Caco-2 (cell line): ENCODE measurements at regions not wholly inside any gene's neighbourhood (a gene's known extent, or its start where the extent isn't known, plus 50 kb on each side); places are given as distances from the start of the nearest gene placed in this dataset.

Experiments used
- BruUV-seq: library from RNA; stranded (reverse); fragments of 400-500 nt; replicated peaks from 2 replicates; lab custom pipeline; 2021; lab: Mats Ljungman, UMichigan
- CTCF ChIA-PET: fragments of 300-600 bp; sonication (Branson Sonifier 250); formaldehyde crosslinking; loops from one replicate; lab custom pipeline; 2022; ENCODE audit warnings: antibody characterized with exemption; lab: Charles Lee
- POLR2A ChIA-PET: fragments of 300-600 bp; sonication (Branson Sonifier 250); formaldehyde crosslinking; loops from one replicate; lab custom pipeline; 2022; ENCODE audit warnings: antibody characterized with exemption; lab: Charles Lee
- DNase-seq, 2 experiments: peaks; one replicate each; pipeline versions ENCODE4 v3.0.0 to v3.0.0-alpha.2; 2020 to 2022
- H3K27me3 ChIP-seq: replicated peaks from 2 replicates; pipeline ENCODE4 v1.6.0; 2011; ENCODE audit warnings: low read length; ENCODE audit not compliant: control insufficient read depth, insufficient read depth
- H3K36me3 ChIP-seq: 2 replicates; pipeline ENCODE4 v1.5.1; 2011; ENCODE audit warnings: low read length; ENCODE audit not compliant: control insufficient read depth, insufficient read depth
- H3K4me1 ChIP-seq: fragments of 250-450 bp; sonication (Bioruptor Pico); 2 replicates; pipeline ENCODE4 v1.5.1; 2020; ENCODE audit warnings: mild to moderate bottlenecking
- H3K4me3 ChIP-seq: 2 replicates; pipeline ENCODE4 v1.5.1; 2011; ENCODE audit warnings: low read depth, mild to moderate bottlenecking, control low read depth, low read length
- H3K9me3 ChIP-seq: fragments of 250-450 bp; sonication (Bioruptor Pico); 2 replicates; pipeline ENCODE4 v1.5.1; 2020; ENCODE audit warnings: mild to moderate bottlenecking, moderate library complexity
- H3K27ac Mint-ChIP-seq: one replicate; pipeline ENCODE4 v1.8.0; 2022; ENCODE audit warnings: mixed read lengths; ENCODE audit not compliant: unreplicated experiment
- H3K27me3 Mint-ChIP-seq: one replicate; pipeline ENCODE4 v1.8.0; 2022; ENCODE audit warnings: mixed read lengths; ENCODE audit not compliant: insufficient read depth, unreplicated experiment
- H3K36me3 Mint-ChIP-seq: one replicate; pipeline ENCODE4 v1.8.0; 2022; ENCODE audit warnings: mild to moderate bottlenecking, mixed read lengths; ENCODE audit not compliant: insufficient read depth, unreplicated experiment
- H3K4me1 Mint-ChIP-seq: one replicate; pipeline ENCODE4 v1.8.0; 2022; ENCODE audit warnings: low read depth, mixed read lengths; ENCODE audit not compliant: unreplicated experiment
- H3K4me3 Mint-ChIP-seq: one replicate; pipeline ENCODE4 v1.8.0; 2022; ENCODE audit warnings: mild to moderate bottlenecking, moderate library complexity, mixed read lengths; ENCODE audit not compliant: unreplicated experiment
- H3K9me3 Mint-ChIP-seq: one replicate; pipeline ENCODE4 v1.8.0; 2022; ENCODE audit warnings: mixed read lengths; ENCODE audit not compliant: unreplicated experiment
- CTCF ChIP-seq, 2 experiments: fragments of 200-600 bp in 1 of 2; IDR thresholded peaks; 1 replicate in 1 of 2; 2 replicates in 1 of 2; pipeline versions ENCODE4 v1.5.1 to v1.8.0; 2011 to 2022; ENCODE audit warnings: antibody characterized with exemption in 1 of 2, control low read depth in 1 of 2, inconsistent platforms in 1 of 2, low read depth in 1 of 2, low read length in 1 of 2, mild to moderate bottlenecking in 1 of 2, moderate library complexity in 1 of 2; ENCODE audit not compliant: insufficient read depth in 1 of 2, severe bottlenecking in 1 of 2, unreplicated experiment in 1 of 2
- intact Hi-C: fragments of 100-400 bp; cut with micrococcal nuclease; formaldehyde crosslinking; loops from one replicate; pipeline ENCODE4 v1.10.0; 2022; ENCODE audit not compliant: unreplicated experiment

GRCh38 chr5:21613971-21614488, 1239.1 kb downstream of the CDH12 start:
- Histone ChIP-seq H3K27me3 (no peaks in the 10 kb centered on the region), H3K4me1 (0 out of 2 replicates have a peak, but pooled peaks cover 5% of the 10 kb centered on the region), H3K4me3 (no peak overlapping the region), H3K9me3 (no peaks in the 10 kb centered on the region), H3K36me3 (no peaks in the 10 kb centered on the region)
- ChIA-PET POLR2A (no interaction called here), CTCF (no interaction called here)
- no peaks in the 10 kb centered on the region for H3K9me3 Mint-ChIP-seq
- no peak for DNase-seq
- H3K27ac Mint-ChIP-seq, result no peak overlapping the region
- BruUV-seq, result no TSS peak
- intact Hi-C loops, result no loop called here
- H3K27me3 Mint-ChIP-seq, result no peaks in the 10 kb centered on the region
- TF ChIP-seq CTCF (IDR thresholded peaks at IDR 0.05; ENCODE audit: insufficient read depth in 1 of 2, low read depth in 1 of 2, low read length in 1 of 2, severe bottlenecking in 1 of 2, unreplicated experiment in 1 of 2), result no peak
- no peaks in the 10 kb centered on the region for H3K4me1 Mint-ChIP-seq
- no peaks in the 10 kb centered on the region for H3K36me3 Mint-ChIP-seq
- no peak overlapping the region for H3K4me3 Mint-ChIP-seq

- H3K4me1 Mint-ChIP-seq, result no peaks in the 10 kb centered on the region
These were observed 1249.3 kb downstream of the CDH12 start for GRCh38 chr5:21603796-21604195.

GRCh38 chr5:21594566-21594965, 1258.6 kb downstream of the CDH12 start:
- no peaks in the 10 kb centered on the region for H3K4me1 Mint-ChIP-seq
- CTCF ChIA-PET, result no interaction called here
- intact Hi-C loops, result no loop called here
- H3K9me3 Mint-ChIP-seq, result no peaks in the 10 kb centered on the region
- no peaks in the 10 kb centered on the region for H3K27me3 Mint-ChIP-seq
- Histone ChIP-seq H3K36me3 (no peaks in the 10 kb centered on the region), H3K4me1 (no peaks in the 10 kb centered on the region), H3K27me3 (no peaks in the 10 kb centered on the region), H3K9me3 (no peaks in the 10 kb centered on the region), H3K4me3 (no peak overlapping the region)
- no peak overlapping the region for H3K27ac Mint-ChIP-seq
- BruUV-seq, result no TSS peak
- no peak overlapping the region for H3K4me3 Mint-ChIP-seq
- no peak for DNase-seq
- POLR2A ChIA-PET, result no interaction called here
- no peak for TF ChIP-seq CTCF (IDR thresholded peaks at IDR 0.05; ENCODE audit: insufficient read depth in 1 of 2, low read depth in 1 of 2, low read length in 1 of 2, severe bottlenecking in 1 of 2, unreplicated experiment in 1 of 2)
- no peaks in the 10 kb centered on the region for H3K36me3 Mint-ChIP-seq

More at GRCh38 chr5:21603796-21604195, 1249.3 kb downstream of the CDH12 start:
- Mint-ChIP-seq H3K4me3 (no peak overlapping the region), H3K36me3 (no peaks in the 10 kb centered on the region), H3K27me3 (no peaks in the 10 kb centered on the region), H3K9me3 (no peaks in the 10 kb centered on the region), H3K27ac (no peak overlapping the region)
- intact Hi-C loops, result no loop called here
- no peak overlapping the region for H3K4me3 ChIP-seq
- H3K36me3 ChIP-seq, result no peaks in the 10 kb centered on the region
- CTCF ChIA-PET, result no interaction called here
- no TSS peak for BruUV-seq
- H3K4me1 ChIP-seq, result no peaks in the 10 kb centered on the region
- POLR2A ChIA-PET, result no interaction called here
- no peaks in the 10 kb centered on the region for H3K27me3 ChIP-seq
- DNase-seq, result no peak
- TF ChIP-seq CTCF (IDR thresholded peaks at IDR 0.05; ENCODE audit: insufficient read depth in 1 of 2, low read depth in 1 of 2, low read length in 1 of 2, severe bottlenecking in 1 of 2, unreplicated experiment in 1 of 2), result no peak
- no peaks in the 10 kb centered on the region for H3K9me3 ChIP-seq
